ENCODE measurements at regions not wholly inside any gene's neighbourhood (a gene's known extent, or its start where the extent isn't known, plus 50 kb on each side); places are given as distances from the start of the nearest gene placed in this dataset.

- intact Hi-C loops (cut with DNase I): no loop called here
- WGBS, 2 donors: 92 to 94% methylated on average over 3 of the region's 3 CpGs
- no peaks in the 10 kb centered on the region for H3K27me3 ChIP-seq
- H3K36me3 ChIP-seq: no peaks in the 10 kb centered on the region
- no peaks in the 10 kb centered on the region for H3K4me1 ChIP-seq
- TF ChIP-seq CTCF (IDR thresholded peaks at IDR 0.05) (no peak), POLR2A (IDR thresholded peaks at IDR 0.05) (no peak)
- H3K27ac ChIP-seq: no peak overlapping the region
- H3K4me3 ChIP-seq (replicated peaks in 1 of 3): no peak overlapping the region
- DNase-seq: no peak
- no peaks in the 10 kb centered on the region for H3K9me3 ChIP-seq
These were observed 53.4 kb upstream of the STK17B start for GRCh38 chr2:196224756-196225155.

- 68 to 76% methylated on average over 1 of the region's 1 CpG for WGBS, 2 donors
- Histone ChIP-seq H3K4me3 (replicated peaks in 1 of 3) (no peak overlapping the region), H3K4me1 (no peaks in the 10 kb centered on the region), H3K27me3 (no peaks in the 10 kb centered on the region), H3K36me3 (no peaks in the 10 kb centered on the region), H3K27ac (no peak overlapping the region), H3K9me3 (no peaks in the 10 kb centered on the region)
- intact Hi-C loops (cut with DNase I): no loop called here
- TF ChIP-seq CTCF (IDR thresholded peaks at IDR 0.05) (no peak), POLR2A (IDR thresholded peaks at IDR 0.05) (no peak)
- no peak for DNase-seq
These were observed 53.8 kb upstream of the STK17B start for GRCh38 chr2:196225213-196225612.

GRCh38 chr2:196226058-196226706, 54.8 kb upstream of the STK17B start:
- no peak for TF ChIP-seq CTCF (IDR thresholded peaks at IDR 0.05)
- no peak for TF ChIP-seq POLR2A (IDR thresholded peaks at IDR 0.05)
- H3K4me1 ChIP-seq: no peaks in the 10 kb centered on the region
- no peak overlapping the region for H3K27ac ChIP-seq
- no peaks in the 10 kb centered on the region for H3K27me3 ChIP-seq
- no peak overlapping the region for H3K4me3 ChIP-seq (replicated peaks in 1 of 3)
- no peak for DNase-seq
- H3K9me3 ChIP-seq: no peaks in the 10 kb centered on the region
- H3K36me3 ChIP-seq: no peaks in the 10 kb centered on the region
- intact Hi-C loops (cut with DNase I): no loop called here

- Histone ChIP-seq H3K27ac (no peak overlapping the region), H3K36me3 (no peaks in the 10 kb centered on the region), H3K27me3 (no peaks in the 10 kb centered on the region), H3K4me1 (no peaks in the 10 kb centered on the region), H3K4me3 (replicated peaks in 1 of 3) (no peak overlapping the region), H3K9me3 (no peaks in the 10 kb centered on the region)
- intact Hi-C loops (cut with DNase I): no loop called here
- 81 to 96% methylated on average over 1 of the region's 1 CpG for WGBS, 2 donors
- DNase-seq: no peak
- no peak for TF ChIP-seq CTCF (IDR thresholded peaks at IDR 0.05)
- TF ChIP-seq POLR2A (IDR thresholded peaks at IDR 0.05): no peak
These were observed 55.3 kb upstream of the STK17B start for GRCh38 chr2:196226707-196227065.

GRCh38 chr2:196229013-196229412, 57.6 kb upstream of the STK17B start:
- Histone ChIP-seq H3K36me3 (no peaks in the 10 kb centered on the region), H3K27ac (no peak overlapping the region), H3K4me1 (peaks cover 0 to 17% of the 10 kb centered on the region in 2 donors), H3K9me3 (no peaks in the 10 kb centered on the region), H3K27me3 (no peaks in the 10 kb centered on the region), H3K4me3 (replicated peaks in 1 of 3) (no peak overlapping the region)
- no peak for DNase-seq
- WGBS, 2 donors: 73 to 75% methylated on average over 3 of the region's 3 CpGs
- no peak for TF ChIP-seq CTCF (IDR thresholded peaks at IDR 0.05)
- TF ChIP-seq POLR2A (IDR thresholded peaks at IDR 0.05): no peak
- intact Hi-C loops (cut with DNase I): no loop called here

All from thyroid gland (tissue), 4 donors.